Astrocyte of the spinal cord (primary cell): ENCODE measurements at regions not wholly inside any gene's neighbourhood (a gene's known extent, or its start where the extent isn't known, plus 50 kb on each side); places are given as distances from the start of the nearest gene placed in this dataset.

Source experiments
- DNase-seq: peaks from one replicate; pipeline ENCODE4 v3.0.0; 2011; ENCODE audit warnings: low read depth, low spot score
- H3K4me3 ChIP-seq: 2 replicates; pipeline ENCODE4 v1.5.1; 2011; ENCODE audit warnings: low read depth, mild to moderate bottlenecking, low read length, moderate library complexity
- CTCF ChIP-seq: IDR thresholded peaks from 2 replicates; pipeline ENCODE4 v1.5.1; 2012; ENCODE audit warnings: low read depth, mild to moderate bottlenecking, low read length, inconsistent platforms
- in situ Hi-C: cut with HindIII; loops from 2 replicates; pipeline ENCODE4 v1.10.0; 2017; ENCODE audit warnings: low sequenced_read_pairs

DNA sequence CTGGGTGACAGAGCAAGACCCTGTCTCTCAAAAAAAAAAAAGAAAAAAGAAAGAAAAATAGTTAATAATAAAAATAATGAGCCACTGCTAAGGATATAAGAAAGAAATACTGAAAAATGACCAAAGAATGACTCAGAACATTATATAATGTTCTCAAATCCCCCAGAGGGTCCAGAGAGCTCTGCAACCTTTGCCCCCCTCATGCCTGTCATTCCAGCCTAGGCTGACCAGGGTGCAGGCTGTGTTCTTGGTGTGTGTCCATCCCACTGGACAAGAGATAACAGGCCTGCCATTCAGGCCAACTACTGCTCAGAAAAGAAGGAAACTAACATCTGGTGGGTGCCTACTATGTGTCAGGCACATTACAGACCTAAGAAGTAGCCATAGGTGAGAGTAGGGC lies 72.7 kb upstream of the EDNRA start:
- DNase-seq = no peak
- no peak overlapping the region for H3K4me3 ChIP-seq
- TF ChIP-seq CTCF = no peak
- in situ Hi-C loops = no loop called here

DNA sequence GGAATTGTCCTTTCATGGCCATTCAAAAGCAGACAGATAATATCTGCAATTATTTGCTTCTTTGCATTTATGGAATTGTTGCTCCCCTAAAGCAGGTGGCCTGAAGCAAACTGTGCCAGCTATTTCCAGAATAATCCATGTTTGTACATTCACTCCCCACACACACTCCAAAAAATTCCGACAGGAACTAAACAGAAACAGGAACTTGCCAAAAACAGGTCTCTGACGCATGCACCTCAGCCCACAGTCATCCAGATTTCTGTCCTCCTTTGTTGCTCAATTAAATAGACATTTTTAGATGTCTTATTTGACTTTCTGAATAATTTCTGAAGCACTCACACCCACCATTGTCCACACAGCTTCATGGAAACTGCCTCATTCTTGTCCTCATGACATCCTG lies 71.5 kb upstream of the EDNRA start:
- no peak overlapping the region for H3K4me3 ChIP-seq
- DNase-seq = no peak
- no peak for TF ChIP-seq CTCF
- in situ Hi-C loops = no loop called here

DNA sequence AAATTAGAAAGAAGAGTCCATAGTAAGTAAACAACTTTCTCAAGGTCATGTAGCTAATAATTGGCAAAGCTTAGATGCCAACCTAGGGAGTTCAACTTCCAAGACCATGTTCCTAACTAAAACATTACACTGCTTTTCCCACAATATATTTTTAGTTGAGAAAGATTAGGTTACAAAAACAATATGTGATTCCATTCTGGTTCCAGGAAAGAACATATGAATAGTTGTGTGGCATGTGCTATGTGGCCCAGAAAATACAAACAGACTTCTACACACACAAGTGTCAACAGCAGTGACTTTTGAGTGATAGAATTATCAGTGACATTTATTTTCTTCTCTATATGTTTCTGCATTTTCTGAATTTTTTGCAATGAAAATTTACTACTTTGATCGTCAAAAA lies 62.7 kb upstream of the EDNRA start:
- no peak overlapping the region for H3K4me3 ChIP-seq
- TF ChIP-seq CTCF = no peak
- no peak for DNase-seq
- in situ Hi-C loops = no loop called here

DNA sequence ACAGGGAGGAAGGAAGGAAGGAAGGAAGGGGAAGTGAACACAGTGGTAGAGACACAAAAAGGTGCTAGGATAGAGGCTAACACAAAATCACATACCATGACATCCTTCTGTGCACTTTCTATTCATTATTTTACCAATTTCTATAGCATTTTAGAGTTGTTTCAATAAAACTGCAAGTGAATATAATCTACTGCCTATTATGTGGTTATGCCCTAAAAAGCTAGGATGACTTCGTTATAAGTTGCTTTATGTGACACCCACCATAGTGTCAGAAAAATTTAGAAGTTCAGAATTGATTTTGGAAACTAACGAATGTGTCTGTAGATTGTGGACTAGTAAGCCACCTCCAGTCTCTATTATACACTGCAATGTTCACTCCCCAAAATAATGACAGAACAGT lies 59.4 kb upstream of the EDNRA start:
- no peak for TF ChIP-seq CTCF
- no peak for DNase-seq
- no peak overlapping the region for H3K4me3 ChIP-seq
- in situ Hi-C loops = no loop called here

DNA sequence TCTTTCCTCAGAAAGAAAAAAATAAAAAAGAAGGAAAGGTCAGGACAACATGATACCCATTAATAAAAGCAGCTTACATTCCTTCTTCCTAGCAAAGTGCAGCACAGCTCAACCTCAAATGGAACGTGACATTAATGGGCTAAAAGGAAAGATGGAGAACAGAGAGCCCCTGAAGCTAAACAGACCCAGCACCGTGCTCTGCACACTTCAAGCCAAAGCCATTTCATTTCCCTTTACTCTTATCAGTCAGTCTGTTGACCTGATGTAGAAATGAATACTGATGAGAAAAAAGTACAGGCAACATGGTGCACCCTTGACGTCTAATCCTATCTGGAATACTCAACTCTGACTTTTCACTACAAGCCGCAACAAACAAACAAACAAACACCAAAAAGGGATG lies 57.7 kb upstream of the EDNRA start:
- in situ Hi-C loops = no loop called here

GRCh38 chr4:147425019-147425418 lies 55.9 kb upstream of the EDNRA start:
- no peak overlapping the region for H3K4me3 ChIP-seq
- no peak for TF ChIP-seq CTCF
- in situ Hi-C loops = no loop called here
- DNase-seq = no peak

More for the DNA sequence above, 57.7 kb upstream of the EDNRA start:
- TF ChIP-seq CTCF = no peak
- DNase-seq = no peak
- no peak overlapping the region for H3K4me3 ChIP-seq

DNA sequence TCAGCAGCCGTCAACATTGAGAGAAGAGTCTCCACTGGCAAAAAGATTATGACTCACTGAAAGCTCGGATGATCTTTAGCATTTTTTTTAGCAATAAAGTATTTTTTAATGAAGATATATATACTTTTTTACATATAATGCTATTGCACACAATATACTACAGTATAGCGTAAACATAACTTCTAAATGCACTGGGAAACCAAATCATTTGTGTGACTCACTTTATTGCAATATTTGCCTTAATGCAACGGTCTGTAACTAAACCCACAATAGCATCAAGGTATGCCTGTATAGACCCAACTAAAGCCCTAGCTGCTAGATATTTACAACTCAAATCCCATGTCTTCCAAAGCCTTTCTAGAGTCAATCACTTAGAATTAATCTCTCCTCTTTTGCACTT lies 52.3 kb upstream of the EDNRA start:
- DNase-seq = no peak
- TF ChIP-seq CTCF = no peak
- no peak overlapping the region for H3K4me3 ChIP-seq
- in situ Hi-C loops = no loop called here
